NB4 (cell line): ENCODE measurements at regions not wholly inside any gene's neighbourhood (a gene's known extent, or its start where the extent isn't known, plus 50 kb on each side); places are given as distances from the start of the nearest gene placed in this dataset.

ENCODE experiments used
- DNase-seq: peaks from one replicate; pipeline ENCODE4 v3.0.0; 2010; ENCODE audit warnings: low read depth
- H3K4me3 ChIP-seq: one replicate; pipeline ENCODE4 v1.5.1; 2011; ENCODE audit warnings: mild to moderate bottlenecking, low read depth, low read length, moderate library complexity
- CTCF ChIP-seq: IDR thresholded peaks from one replicate; pipeline ENCODE4 v1.5.1; 2012; ENCODE audit warnings: low read depth, low read length
- MAX ChIP-seq: IDR thresholded peaks from 2 replicates; pipeline ENCODE4 v1.6.1; 2011; ENCODE audit warnings: low read depth, low read length
- MYC ChIP-seq: IDR thresholded peaks from 2 replicates; pipeline ENCODE4 v1.6.1; 2011; ENCODE audit warnings: low read depth, low read length
- POLR2A ChIP-seq: IDR thresholded peaks from 2 replicates; pipeline ENCODE4 v1.6.1; 2011; ENCODE audit warnings: mild to moderate bottlenecking; ENCODE audit not compliant: insufficient read length; ENCODE audit errors: extremely low read depth

GRCh38 chr12:89831310-89832095 lies 122.9 kb upstream of the ATP2B1 start:
- no peak overlapping the region for H3K4me3 ChIP-seq
- DNase-seq, result no peak
- TF ChIP-seq CTCF (no peak), MYC (no peak), MAX (no peak), POLR2A (no peak)

- H3K4me3 ChIP-seq, result no peak overlapping the region
- no peak for DNase-seq
- no peak for TF ChIP-seq MYC
- no peak for TF ChIP-seq MAX
- no peak for TF ChIP-seq POLR2A
- no peak for TF ChIP-seq CTCF
Observed at GRCh38 chr12:89829434-89829975, 120.9 kb upstream of the ATP2B1 start.

- no peak for TF ChIP-seq CTCF
- DNase-seq, result no peak
- no peak overlapping the region for H3K4me3 ChIP-seq
Observed at GRCh38 chr12:89828575-89828974, 119.9 kb upstream of the ATP2B1 start.

GRCh38 chr12:89827592-89827991 lies 119.0 kb upstream of the ATP2B1 start:
- no peak for DNase-seq
- H3K4me3 ChIP-seq, result no peak overlapping the region
- TF ChIP-seq MAX (no peak), POLR2A (no peak), CTCF (no peak), MYC (no peak)

GRCh38 chr12:89826468-89826867 lies 117.8 kb upstream of the ATP2B1 start:
- no peak for TF ChIP-seq MYC
- TF ChIP-seq CTCF, result no peak
- TF ChIP-seq POLR2A, result no peak
- TF ChIP-seq MAX, result no peak
- no peak for DNase-seq
- no peak overlapping the region for H3K4me3 ChIP-seq
